HK-2 (cell line): ENCODE measurements at regions not wholly inside any gene's neighbourhood (a gene's known extent, or its start where the extent isn't known, plus 50 kb on each side); places are given as distances from the start of the nearest gene placed in this dataset.

Experiments used
- DNase-seq: peaks from one replicate; pipeline ENCODE4 v3.0.0-alpha.2; 2018; ENCODE audit not compliant: unreplicated experiment

DNA sequence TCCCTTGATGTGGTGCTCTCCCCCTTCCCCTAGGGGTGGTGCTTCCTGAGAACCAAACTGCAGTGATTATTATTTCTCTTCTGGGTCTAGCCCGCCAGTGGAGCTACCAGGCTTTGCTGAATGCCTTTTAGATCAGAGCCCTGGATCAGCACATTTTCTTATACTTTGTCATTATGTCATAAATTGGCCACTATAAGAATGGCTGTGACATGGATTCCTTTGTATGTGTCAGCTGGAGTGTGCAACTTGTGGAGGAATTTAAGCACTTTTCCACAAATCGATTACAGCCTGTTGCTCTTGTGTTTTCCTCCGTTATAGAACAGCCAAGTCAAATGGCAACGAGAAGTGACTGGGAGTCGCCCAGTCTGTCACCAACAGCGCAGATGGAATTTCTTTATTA lies 273.3 kb downstream of the DUSP10 start:
- no peak for DNase-seq

- no peak for DNase-seq
Measured at GRCh38 chr1:221469476-221469875, 272.4 kb downstream of the DUSP10 start.

- no peak for DNase-seq
Measured at GRCh38 chr1:221470000-221470698, 271.7 kb downstream of the DUSP10 start.

- DNase-seq, result no peak
Measured at GRCh38 chr1:221473411-221473810, 268.5 kb downstream of the DUSP10 start.

GRCh38 chr1:221477252-221477651 lies 264.6 kb downstream of the DUSP10 start:
- DNase-seq, result no peak

GRCh38 chr1:221478050-221478949 lies 263.6 kb downstream of the DUSP10 start:
- DNase-seq, result peak; percentile 71

DNA sequence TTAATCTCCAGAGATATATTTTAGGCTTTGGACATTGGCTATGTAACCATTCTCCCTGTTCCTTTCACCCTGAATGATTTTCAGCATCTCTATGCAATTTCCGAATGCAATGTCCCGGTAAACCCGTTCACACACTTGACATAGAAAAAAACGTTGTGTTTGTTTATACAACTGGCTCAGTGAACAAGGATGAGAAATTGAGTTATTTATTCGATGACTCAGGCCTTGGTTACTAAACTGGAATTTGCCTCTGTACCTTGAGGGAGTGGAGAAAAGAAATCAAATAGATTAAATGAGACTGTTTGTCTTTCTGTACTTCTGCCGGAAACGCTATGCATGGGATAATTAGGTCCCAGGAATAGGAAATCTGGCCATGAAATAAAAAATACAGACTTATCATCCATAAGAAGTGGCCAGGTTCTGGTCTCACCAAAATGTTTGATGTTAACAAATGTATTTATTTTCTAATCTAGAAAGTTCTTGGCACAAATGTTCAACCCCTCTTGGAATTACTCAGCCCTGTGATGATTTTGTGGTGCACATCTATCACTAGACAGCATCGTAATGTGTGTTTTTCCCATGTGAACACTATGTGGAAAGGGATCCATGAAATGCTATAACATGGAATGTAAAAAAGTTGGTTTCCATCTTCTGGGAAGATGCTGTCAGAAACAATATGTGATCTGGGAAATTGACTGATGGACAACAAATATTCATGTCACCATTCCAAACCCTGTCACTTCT lies 253.9 kb downstream of the DUSP10 start:
- no peak for DNase-seq

DNA sequence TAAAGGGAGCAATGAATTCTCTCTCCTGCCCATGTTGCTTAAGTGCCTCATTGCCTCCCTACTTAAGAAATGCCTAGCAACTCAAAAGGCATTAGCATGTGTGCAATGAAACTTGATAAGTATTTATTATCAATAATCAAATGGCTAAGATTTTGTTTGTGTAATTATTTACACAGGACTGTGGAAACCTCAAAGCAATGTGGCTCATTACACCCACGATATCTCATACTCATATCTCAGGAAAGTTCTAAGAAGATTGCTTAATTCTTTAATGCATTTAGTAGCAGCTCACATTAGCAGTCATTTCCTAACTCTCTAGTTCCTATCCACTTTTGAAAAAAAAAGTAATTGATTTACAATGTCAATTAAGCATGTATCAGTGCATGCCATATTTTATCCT lies 253.3 kb downstream of the DUSP10 start:
- DNase-seq, result no peak

DNA sequence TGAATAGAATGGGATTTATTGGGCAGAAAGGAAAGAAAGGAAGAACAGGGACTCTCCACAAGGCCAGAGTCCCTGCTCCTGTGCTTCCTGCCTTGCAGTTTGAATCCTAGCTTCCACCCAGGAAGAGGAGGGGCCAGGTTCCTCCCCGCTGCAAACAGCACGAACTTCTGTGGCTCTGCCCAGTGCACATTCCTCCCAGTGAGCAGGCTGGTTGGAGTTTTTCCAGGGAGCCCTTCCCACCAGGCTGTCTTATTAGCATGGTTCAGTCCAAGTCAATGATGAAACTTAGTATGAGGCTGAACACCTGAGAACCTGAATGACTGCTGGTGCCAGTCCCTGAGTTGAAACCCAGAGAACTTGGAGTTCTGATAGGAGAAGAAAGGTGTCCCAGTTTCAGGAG lies 247.2 kb downstream of the DUSP10 start:
- DNase-seq, result no peak

DNA sequence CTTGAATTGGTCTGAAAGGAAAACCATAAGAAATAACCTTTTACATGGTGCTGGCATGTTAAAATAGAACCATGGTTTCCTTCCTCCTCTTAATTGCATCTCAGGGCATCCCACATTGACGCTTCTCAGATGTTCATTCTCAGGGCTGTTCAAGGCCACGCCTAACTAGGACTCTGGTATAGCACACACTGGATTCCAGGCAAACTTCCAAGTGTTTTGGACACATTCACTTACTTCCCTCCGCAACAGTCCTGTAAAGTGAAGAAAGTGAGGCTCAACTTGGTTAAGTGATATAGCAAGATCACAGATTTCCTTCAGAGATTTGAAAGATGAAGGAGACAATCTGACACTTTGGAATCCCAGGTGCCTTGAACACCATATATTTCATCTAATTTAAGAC lies 244.8 kb downstream of the DUSP10 start:
- no peak for DNase-seq

GRCh38 chr1:221503268-221503667 lies 238.6 kb downstream of the DUSP10 start:
- DNase-seq, result no peak

GRCh38 chr1:221509575-221510355 lies 232.1 kb downstream of the DUSP10 start:
- no peak for DNase-seq

- no peak for DNase-seq
Measured at GRCh38 chr1:221510793-221511503, 230.9 kb downstream of the DUSP10 start.

GRCh38 chr1:221511797-221512196 lies 230.1 kb downstream of the DUSP10 start:
- DNase-seq, result no peak

GRCh38 chr1:221514806-221515205 lies 227.1 kb downstream of the DUSP10 start:
- no peak for DNase-seq

- no peak for DNase-seq
Measured at GRCh38 chr1:221515496-221515895, 226.4 kb downstream of the DUSP10 start.

DNA sequence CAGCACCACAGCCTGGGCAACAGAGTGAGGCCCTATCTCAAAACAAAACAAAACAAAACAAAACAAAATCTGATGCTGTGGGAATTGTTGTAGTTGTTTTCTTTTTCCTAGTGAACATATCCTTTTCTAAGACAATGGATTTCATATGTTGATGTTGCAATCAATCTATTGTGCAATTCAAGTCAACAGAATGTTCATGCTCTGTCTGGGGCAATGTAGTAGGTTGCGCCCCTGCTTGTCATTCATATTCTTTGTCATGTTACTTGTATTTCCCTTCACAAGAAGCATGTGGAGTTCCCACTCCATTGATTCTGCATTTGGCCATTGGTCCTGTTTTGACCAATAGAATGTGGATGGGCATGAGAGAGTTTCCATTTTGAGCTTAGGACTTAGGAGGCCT lies 223.9 kb downstream of the DUSP10 start:
- no peak for DNase-seq

DNA sequence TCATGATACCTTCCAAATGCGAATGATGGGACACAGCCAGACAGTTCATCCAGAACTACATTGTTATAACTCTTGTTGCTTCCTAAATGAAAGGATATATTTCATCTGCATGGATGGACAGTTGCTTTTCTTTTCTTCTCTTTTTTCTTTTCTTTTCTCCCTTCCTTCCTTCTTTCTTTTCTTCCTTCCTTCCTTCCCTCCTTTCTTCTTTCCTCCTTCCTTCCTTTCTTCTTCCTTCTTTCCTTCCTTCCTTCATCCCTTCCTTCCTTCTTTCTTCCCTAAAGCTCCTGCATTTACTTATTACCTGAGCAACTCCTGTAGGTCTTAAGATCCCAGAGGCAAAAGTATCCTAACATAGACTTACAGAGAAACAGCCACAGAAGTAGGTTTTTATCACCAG lies 221.6 kb downstream of the DUSP10 start:
- DNase-seq, result no peak

DNA sequence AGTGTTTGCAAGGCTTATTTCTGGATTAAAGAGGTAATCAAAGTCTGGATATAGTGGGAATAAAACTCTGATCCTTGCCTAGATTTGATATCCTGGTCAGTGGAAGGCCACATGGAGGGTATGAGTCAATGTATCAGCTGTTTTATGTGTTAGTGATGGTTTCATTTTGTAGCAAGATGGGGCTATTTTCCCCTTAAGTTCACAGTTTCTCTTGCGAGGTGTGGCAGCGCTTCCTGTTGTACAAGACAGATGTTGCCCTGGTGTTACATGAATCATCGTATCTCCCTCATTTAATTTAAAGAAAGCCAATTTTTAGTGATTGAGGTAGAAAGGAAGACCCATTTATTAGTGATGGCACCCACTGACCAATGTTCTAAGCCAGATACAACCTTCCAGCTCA lies 220.2 kb downstream of the DUSP10 start:
- no peak for DNase-seq

- no peak for DNase-seq
Measured at GRCh38 chr1:221522529-221522940, 219.4 kb downstream of the DUSP10 start.

GRCh38 chr1:221525749-221526148 lies 216.1 kb downstream of the DUSP10 start:
- DNase-seq, result no peak
